ENCODE measurements at regions not wholly inside any gene's neighbourhood (a gene's known extent, or its start where the extent isn't known, plus 50 kb on each side); places are given as distances from the start of the nearest gene placed in this dataset.

DNA sequence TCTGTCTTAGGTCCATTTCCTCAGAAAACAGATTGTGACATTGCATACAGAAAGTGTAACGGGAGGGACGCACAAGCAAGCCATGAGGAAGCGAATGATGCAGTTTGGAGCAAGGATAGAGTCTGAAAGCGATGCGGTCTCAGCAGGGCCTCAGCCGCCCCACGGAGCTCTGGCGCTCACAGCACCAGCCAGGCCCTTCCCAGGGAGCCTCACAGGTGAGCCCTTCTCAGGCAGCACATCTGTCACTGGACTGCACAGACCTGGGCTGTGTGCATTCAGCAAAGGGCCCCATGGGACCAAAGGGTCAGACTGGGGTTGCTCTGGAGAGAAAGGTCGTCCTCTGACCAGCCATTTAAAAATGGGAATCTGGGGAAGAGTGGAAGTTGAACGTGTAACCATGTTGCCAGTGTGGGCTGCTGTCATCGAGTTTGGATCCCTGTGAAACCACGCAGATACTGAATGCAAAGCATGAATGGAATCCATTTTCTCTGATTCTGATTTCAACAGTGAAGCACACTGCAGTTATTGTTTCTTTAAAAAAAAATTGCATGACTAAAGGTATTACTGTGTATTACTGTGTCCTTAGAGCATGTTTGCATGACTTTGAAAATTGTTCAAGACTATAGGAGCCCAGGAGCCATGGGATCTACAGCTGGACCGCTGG, 350.0 kb upstream of the AKR1E2 start:
- no peak for DNase-seq

DNA sequence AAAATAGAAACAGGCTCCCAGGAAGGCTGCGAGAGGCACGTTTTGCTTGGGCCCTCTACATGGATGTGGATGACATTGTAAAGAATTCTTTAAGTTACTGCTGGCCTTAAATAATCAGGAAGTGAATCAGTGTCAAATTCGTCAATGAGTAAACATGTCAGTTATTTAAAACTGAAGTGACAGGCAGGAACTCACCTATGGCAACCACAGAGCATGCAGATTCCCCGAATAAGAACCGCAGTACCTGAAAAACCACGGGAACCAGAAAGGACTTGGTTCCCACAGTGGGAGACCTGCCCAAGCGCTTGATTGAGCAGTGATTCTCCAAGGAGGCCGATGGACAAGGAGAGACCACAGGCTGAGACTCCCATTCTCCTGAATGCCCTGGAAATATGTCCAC, 351.2 kb upstream of the AKR1E2 start:
- no peak for DNase-seq

DNA sequence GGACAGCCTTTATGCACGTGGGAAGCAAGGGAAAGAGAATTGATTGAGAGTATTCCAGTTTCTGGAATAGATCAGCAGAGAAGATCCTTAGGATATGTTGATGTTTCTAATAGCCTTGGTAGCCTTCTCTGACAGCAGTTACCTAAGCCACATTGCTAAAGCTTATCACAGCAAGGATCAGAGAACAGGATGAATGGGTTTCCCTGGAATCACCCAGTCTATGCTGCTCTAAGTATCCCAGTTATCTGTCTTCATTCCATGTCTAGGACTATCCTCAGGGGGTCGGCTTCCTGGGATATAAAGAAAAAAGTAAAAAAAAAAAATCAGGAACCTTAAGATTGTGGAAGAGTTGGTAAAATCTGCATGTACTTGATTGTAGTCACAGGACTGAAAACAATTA, 352.0 kb upstream of the AKR1E2 start:
- DNase-seq, result no peak

DNA sequence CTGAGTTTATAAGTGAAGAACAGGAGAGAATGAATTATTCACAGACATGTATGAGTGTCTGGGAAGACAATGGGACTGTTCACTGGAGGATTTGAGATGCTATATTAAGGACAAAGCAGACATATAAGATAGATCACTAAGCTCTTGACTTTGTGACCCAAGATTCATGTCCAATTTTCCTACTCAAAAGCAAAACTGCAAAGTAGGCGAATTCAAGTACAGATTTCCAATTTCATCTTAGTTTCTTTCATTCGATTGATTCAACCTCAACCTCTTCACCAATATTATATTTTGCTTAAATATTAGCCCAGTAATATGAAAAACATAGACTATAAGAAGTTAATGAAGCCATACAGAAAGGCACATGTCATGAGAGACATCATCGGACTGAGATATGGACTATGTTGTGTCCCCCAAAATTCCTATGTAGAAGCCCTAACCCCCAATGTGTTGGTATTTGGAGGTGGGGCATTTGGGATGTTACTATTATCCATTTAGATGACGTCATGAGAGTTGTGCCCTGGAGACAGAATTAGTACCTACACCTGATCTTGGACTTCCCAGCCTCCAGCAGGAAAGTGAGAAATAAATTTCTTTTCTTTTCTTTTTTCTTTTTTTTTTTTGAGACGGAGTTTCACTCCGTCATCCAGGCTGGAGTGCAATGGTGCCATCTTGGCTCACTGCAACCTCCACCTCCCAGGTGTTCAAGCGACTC, 353.7 kb upstream of the AKR1E2 start:
- no peak for DNase-seq

DNA sequence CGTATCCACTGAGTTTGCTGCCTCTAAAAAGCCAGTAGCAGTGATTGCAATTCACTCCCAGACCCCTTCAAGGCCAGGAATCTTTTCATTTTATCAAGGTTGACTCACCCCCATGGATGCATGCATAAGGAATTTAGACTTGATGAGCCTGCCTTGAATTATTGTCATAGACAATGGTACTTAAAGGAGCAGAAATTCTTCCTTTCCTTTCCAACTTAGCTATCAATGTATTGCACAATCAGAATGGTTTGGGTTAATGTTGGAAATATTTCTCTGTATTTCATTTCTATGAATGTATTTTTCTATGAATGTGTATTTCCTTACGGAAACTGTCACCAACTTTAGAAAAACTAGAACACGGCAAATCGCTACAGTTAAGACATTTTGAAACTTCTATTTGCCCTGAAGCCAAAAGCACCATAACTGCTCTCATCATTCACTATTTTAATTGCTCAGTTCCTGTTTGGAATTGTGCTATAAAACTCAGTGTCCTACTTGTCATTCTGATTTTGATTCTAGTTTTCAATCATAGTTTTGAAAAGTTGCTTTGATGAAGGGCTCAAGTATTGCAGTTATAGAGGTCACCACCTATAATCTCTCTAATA, 355.7 kb upstream of the AKR1E2 start:
- DNase-seq, result no peak

DNA sequence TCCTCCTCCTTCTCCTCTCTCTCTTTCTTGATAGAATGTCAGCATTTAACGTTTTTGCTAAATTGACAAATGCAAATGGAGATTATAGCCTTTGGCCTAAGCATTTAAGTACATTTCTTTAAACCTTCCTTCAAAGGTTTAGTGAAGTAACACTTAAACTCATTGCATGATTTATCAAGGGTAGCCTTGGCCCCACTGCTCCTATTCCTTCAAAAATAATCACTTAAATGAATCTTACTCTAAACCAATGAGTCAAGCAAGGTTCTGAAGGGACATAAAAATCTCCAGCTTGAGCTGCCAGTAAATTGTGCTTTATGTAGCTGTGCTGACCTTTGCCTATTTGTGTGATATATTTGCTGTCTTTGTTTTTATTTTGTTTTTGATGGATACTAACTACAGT, 358.5 kb upstream of the AKR1E2 start:
- no peak for DNase-seq

DNA sequence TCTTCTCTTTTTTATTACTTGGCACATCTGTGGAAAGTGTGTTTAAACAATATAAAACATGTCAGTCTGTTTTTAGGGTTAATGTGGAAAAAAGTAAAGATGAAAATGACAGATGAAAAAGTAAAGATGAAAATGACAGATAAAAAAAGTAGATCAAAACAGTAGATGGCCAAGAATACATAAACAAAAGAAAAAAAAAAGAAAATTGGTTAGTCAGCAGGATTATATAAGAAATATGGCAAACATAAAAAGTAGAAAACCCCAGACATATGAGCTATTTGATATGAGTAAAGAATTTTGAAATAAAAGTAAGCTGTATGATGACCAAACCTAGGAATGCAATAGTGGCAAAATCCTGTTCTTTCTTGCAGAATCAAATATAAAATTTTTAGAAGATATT, 365.7 kb upstream of the AKR1E2 start:
- no peak for DNase-seq

DNA sequence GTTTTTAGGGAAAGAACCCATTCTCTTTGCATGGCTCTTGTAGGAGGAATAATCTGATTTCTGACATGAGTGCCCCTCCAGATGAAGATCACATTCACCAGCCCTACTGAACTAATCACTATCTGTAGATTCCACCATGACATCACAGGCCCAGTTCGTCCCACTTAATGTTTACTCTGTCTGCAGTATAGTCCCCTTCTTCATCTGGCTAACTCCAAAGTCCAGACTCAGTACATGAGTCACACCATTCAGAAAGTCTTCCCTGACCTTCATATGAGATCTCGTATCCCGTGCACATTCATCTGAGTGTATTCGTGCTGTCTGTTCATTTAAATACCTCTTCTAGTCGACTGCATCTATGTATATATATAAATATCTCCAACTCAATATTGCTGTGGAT, 366.5 kb upstream of the AKR1E2 start:
- no peak for DNase-seq

DNA sequence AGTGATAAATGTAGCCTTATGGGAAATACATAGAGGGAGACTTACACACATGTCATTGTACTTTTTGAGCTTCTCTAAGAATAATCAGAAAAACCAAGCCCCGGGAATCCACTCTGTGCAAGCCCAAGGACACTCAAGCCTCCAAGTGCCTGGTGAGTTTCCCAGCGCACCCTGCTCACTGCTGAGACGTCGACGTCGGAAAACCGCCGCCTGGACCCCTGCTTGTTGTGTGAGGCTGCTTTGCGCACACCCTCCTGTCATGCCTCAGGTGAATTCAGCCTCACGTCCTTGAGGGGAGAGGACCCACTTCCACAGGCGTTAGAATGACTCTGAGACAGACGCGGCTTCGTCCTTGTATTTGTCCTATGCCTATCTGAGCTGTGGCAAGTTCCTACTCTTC, 368.4 kb upstream of the AKR1E2 start:
- no peak for DNase-seq

DNA sequence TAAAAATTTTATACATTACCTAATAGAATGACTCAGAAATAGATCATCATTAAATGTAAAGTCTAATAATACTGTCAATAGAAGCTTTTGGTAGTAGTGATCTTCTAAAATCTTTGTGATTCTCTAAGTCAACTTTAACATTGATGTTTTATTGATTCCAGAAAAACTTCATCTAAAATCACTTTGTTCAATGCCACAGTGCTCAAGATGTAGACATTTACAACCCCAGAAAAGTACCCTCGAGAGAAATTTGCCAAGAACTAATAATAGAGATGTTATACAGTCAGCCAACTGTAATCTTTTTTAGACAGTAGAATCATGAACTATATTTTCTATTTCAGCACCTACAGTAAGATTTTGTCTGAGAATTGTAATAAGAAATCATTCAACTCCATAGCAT, 369.2 kb upstream of the AKR1E2 start:
- DNase-seq, result no peak

DNA sequence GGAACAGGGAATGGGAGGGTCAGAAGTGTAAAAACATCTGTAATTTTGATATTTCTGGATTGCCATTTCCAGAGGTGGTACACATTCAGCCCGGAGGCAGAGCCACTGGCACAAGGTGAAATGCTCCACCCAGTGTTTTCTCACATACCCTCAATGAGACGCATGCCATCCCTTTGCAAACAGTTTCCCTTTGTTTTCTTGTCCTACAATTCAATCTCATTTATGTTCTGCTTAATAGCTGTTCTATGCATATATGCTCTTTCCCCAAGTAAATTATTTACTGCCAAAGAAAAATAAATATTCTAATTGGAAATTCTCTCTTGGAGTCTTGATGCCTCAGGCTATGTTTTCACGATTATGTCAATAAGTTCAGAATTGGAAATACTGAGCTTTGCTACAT, 369.7 kb upstream of the AKR1E2 start:
- DNase-seq, result no peak

DNA sequence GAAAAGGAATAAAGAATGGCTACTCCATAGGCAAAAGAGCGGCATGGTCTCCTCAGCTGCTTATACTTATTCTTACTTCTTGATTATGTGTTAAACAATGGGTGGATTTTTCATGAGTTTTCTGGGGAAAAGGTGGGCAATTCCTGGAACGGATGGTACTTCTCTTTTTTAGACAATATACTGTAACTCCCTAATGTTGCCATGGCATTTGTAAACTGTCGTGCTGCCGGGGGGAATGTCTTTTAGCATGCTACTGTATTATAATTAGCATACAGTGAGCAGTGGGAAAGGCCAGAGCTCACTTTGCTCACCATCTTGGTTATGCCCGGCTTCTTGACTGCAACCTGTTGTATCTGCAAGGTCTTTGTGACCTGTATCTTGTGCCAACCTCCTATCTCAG, 372.1 kb upstream of the AKR1E2 start:
- DNase-seq, result no peak

DNA sequence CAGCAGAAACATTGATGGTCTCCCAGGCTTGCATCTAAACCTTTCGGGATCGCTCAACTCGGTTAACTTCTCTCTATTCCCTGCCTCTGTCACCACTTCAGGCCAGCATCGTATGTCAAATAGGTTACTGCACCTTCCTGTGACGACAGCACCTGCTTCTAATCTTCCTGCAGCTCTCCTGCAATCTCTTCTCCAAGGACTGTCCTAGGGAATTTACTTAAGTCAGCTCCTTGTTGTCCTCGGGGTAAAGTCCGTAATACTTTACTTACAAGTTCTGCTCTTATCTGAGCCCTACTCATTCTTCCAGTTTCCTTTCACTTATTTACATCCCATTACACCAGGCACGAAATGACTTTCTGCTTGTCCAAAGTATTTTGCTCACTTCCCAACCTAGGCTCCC, 372.7 kb upstream of the AKR1E2 start:
- no peak for DNase-seq

DNA sequence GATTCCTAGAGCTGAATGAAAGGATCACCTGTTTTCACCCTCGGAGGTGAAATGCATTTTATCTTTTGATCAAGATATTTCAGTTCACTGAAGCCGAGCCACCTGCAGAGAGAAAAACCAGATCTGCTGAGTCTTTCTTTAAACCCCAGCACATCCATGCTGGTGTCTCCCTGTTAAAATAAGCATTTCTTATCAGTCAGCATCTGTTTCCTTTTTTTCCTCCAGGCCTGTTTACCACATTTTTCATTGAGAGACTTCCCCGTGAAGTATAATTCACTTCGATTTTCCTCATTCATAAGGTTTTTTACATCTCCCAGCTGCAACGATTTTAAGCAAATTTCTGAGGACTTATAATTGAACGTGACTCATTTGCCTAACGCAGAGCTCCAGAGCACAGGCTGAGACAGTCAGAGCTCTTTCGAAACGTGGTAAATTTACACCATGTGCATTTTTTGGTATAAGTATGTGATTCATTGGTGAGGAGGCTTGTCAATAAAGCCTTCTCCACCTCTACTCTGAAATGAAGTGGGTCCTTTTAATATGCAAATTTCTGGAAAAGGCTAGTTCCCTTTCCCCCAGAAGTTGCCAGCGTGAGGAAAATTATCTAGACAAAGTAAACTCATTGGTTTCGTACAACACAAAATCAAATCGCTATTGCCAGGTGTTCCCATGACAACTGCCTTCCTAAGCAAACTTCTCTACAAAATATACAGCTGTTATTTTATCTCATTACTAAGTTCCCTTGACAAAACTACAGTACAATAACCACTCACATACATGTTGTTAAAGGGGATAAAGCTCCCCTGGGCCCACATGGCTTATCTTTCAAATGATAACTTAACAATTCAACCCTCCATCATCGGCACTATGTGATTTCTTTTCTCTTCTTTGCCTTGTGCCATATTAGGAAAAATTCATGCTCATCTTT, 374.8 kb upstream of the AKR1E2 start:
- peak; percentile 89 for DNase-seq

DNA sequence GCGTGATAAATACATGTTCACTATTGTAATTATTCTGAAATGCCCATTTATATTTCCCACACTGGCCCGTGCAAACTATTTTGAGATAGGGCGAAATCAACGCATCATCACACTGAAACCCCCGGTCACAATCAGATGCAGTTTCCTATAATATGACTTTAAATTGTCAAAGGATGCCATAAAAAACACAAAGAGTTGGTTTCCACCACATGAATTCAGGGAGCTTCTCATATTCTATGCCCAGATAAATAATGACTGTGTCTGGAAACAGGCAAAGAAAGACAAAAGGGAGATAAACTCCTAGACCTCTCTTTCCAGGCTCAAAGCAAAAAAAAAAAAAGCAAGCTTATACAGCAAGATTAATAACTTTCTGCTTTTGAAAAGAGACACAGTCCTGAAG, 375.8 kb upstream of the AKR1E2 start:
- DNase-seq, result no peak

DNA sequence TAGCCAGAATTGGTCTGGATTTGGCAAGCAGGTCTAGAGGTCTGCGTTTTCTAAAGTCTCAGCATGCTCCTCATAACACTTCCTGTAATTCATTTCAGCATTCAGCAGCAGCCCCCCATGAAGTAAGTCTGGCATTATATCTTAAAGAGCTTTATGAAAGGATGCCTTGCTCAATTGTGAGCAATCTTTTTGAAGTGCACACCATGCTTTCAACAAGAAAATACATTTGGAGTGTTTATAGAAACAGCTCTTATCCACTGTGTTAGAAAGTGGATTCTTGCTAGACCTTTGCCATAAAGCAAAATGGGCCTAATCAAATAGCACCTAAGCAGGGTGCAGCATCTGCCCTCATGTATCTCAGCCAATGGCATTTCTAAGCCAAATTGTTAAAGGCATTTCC, 378.0 kb upstream of the AKR1E2 start:
- no peak for DNase-seq

DNA sequence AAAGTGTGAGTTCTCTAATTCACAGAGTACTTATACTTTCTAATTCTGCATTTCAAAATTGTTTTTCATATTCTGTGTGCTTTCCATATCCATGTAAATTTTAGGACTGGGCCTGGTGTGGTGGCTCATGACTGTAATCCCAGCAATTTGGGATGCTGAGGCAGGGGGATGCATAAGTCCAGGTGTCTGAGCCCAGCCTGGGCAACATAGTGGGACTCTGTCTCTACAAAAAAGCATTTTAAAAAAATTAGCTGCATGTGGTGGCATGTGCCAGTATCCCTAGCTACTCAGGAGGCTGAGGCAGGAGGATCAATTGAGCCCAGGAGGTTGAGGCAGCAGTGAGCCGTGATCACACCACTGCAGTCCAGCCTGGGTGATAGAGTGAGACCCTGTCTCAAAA, 382.6 kb upstream of the AKR1E2 start:
- no peak for DNase-seq

DNA sequence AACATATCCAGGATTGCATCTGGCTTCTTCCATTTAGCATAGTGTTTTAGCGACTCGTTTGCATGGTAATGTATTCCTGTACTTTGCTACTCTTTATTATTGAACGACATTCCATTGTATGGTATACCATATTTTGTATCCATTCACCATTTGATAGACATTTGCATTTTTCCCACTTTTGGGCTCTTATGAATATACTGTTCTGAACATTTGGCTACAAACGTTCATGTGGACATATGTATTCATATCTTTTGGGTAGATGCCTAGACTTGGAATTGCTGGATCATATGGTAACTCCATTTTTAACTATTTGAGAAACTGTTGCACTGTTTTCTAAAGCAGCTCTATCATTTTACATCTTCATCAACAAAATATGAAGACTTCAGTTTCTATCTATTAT, 383.7 kb upstream of the AKR1E2 start:
- no peak for DNase-seq

DNA sequence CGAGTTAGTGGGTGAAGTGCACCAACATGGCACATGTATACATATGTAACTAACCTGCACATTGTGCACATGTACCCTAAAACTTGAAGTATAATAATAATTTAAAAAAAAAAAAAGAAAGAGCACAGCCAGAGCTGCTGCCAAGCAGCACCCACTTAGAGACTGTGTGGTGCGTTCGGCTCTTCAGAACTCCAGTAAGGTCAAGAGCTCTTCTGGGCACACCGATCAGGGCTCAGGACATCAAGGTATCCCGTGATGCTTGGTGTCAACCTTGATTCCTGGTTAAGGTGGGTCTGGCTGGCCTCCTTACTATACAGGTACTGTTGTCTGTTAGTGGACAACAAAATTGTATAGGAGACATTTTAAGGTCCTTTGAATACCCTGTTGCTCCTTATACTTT, 385.7 kb upstream of the AKR1E2 start:
- no peak for DNase-seq

DNA sequence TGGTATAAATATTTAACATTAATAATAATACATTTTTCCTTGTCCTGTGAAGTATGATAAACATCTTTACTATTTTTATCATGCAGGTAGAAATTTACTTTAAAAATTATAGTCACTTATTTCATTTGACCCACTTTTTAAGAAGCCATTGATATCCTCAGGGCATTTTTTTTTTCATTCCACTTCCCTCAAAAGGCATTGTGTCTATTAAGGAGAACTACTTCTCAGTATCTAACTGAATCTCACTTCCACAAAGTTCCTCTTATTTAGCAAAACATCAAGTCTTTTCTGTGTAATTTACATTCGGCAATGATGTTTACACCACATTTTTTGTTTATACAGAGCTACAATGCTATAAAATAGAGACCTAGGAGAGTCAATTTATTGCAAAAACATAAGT, 388.2 kb upstream of the AKR1E2 start:
- no peak for DNase-seq

DNA sequence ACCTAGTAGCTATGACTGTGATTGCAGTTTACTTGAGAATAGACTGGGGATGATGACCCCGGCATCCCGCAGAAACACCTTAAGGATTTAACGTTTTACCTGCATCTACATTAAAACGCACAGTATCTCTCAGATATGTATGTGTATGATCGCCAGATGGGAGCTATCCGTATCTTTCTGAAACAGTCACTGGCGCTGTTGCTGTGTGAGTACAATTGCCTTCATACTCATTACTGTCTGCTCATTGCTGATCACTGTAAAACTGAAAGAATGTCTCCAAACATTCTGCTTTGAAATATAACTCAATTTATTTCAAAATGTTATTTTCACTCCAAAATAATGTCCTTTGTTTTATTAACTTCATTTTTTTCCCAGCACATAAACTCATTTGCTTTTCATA, 388.9 kb upstream of the AKR1E2 start:
- no peak for DNase-seq

DNA sequence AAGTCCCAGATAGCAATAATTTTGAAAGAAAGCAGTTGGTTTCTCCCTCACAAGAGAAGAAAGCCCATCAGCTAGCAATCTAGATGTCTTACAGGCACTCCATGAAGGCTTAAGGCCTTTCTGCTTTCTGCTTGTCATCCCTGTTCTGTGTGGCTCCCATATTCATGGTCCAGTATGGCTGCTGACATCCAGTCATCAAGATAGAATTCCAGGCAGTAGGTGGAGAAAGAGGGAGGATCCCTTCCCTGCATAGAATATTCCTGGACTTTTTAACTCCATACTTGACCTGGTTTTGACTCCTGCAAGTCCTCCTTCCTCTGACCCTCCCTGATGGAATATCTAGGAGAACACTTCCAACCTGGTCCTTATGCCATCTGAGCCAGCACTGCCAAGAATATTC, 389.9 kb upstream of the AKR1E2 start:
- no peak for DNase-seq

DNA sequence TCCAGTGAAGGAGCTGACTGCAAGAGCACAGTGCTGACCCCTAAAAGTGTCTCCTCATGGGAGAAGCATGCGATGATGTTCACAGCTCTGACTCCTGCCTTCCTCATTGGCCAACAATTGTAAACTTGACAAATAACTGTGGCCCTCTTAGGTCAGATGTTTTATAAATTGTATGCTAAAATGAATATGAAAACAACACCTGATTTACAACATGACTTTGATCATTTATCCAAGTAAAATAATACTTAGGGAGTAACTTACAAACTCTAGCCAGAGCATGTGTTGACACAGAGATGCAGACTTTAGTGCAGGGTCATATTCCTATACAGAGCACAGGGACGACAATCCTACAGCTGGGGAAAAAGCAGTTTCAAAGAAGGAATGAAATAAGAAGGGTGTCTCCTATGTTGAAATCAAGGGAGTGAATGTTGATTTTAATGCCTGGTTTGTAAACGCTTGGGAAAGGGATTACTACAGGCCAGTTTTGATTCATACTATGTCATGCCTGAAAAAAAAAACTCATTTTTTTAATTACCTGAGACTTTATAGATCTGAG, 391.4 kb upstream of the AKR1E2 start:
- no peak for DNase-seq

All from NCI-H526 treated with DMSO at 0.1 percent for 48 hours (cell line).